ENCODE measurements at regions not wholly inside any gene's neighbourhood (a gene's known extent, or its start where the extent isn't known, plus 50 kb on each side); places are given as distances from the start of the nearest gene placed in this dataset.

DNA sequence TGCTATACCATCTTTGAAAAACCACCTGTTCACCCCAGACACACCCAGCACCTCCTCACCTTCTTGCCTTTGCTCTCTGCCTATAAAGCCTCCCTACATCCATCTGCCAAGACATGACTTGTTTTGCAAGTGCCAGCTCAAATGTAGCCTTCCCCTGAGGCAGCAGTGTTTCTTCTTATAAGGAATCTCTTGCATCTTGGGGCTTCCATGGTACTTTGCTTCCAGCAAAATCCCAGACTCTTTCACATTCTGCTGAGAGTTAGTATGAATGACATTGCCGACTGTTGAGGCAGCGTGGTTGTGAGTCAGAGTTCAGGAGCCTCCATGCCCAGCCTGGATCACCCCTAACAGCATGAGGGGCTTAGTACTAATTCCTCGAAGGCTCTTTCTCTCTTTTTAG is 217.4 kb upstream of the RUNX1 start:
- H2AFZ ChIP-seq: no peak overlapping the region
- H3K27me3 ChIP-seq (replicated peaks; ENCODE audit: insufficient read depth): no peaks in the 10 kb centered on the region
- WGBS, 2 experiments (ENCODE audit: low coverage in 1 of 2, low lambda C conversion rate in 2 of 2, missing lambda C conversion rate in 2 of 2): 84 to 86% methylated on average over 3 of the region's 3 CpGs
- no peak for DNase-seq
- H3F3A ChIP-seq (ENCODE audit: insufficient read depth): peaks cover 12% of the 10 kb centered on the region; the same call in 1 of the 2 replicates
- in situ Hi-C loops (cut with MboI): no loop called here
- no peaks in the 10 kb centered on the region for H4K20me1 ChIP-seq (ENCODE audit: insufficient read depth)
- no peak overlapping the region for H3K4me3 ChIP-seq
- H3K36me3 ChIP-seq (ENCODE audit: low read depth): no peaks in the 10 kb centered on the region
- no peaks in the 10 kb centered on the region for H3K79me2 ChIP-seq (ENCODE audit: insufficient read depth)
- no peak overlapping the region for H3K4me2 ChIP-seq (ENCODE audit: unreplicated experiment)
- H3K4me1 ChIP-seq (ENCODE audit: insufficient read depth): peaks cover 9% of the 10 kb centered on the region
- no peak overlapping the region for H3K9ac ChIP-seq
- no peaks in the 10 kb centered on the region for H3K9me2 ChIP-seq (ENCODE audit: insufficient read depth)
- no peak overlapping the region for H3K27ac ChIP-seq
- no peak for TF ChIP-seq EZH2 (IDR thresholded peaks at IDR 0.05; ENCODE audit: insufficient read depth, poor library complexity, severe bottlenecking)
- no peak for TF ChIP-seq EZH2phosphoT487 (IDR thresholded peaks at IDR 0.05; ENCODE audit: insufficient read depth, low read depth)
- H3K9me3 ChIP-seq (ENCODE audit: low read depth): no peaks in the 10 kb centered on the region

DNA sequence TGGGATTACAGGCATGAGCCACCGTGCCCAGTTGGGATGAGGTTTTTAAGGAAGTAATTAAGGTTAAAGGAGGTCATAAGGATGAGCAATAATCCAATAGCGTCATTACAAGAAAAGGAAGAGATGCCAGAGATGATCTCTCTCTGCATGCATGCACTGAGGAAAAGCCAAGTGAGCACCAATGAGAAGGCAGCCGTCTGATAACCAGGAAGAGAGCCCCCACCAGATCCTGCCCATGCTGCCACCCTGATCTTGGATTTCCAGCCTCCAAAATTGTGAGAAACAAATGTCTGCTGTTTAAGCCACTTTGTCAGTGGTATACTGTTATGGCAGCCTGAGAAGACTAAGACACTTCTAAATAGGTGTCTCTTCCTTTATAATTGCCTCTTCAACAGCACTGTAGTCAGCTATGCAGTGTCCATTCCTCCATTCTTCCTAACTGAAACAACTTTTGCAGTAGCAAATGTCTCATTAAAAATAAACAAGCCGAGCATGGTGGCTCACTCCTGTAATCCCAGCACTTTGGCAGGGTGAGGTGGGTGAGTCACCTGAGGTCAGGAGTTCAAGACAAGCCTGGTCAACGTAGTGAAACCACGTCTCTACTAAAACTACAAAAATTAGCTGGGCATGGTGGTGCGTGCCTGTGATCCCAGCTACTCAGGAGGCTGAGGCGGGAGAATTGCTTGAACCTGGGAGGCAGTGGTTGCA is 216.2 kb upstream of the RUNX1 start:
- H3K4me2 ChIP-seq (ENCODE audit: unreplicated experiment): no peak overlapping the region
- in situ Hi-C loops (cut with MboI): no loop called here

DNA sequence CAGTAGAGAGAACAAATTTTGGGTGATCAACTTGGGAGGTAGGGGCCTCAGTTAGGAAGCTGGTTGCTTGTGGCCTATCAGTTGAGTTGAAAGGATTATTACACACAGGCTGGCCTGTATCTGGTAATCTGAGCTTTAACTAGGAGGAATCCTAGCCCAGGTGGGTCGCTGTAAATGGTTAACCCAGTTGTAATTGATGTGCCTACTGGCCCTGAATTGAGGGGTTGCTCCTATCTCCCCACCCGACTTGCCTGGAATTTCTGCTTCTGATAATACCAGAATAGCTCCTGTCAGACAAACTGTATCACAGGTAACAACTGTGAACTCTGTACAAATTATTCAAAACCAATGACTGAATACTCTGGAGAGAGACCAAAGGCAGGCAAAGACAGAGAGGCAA is 210.4 kb upstream of the RUNX1 start:
- Histone ChIP-seq H3K9me3 (ENCODE audit: low read depth) (no peaks in the 10 kb centered on the region), H2AFZ (no peak overlapping the region), H3K4me1 (ENCODE audit: insufficient read depth) (peaks cover 34% of the 10 kb centered on the region), H3K4me3 (no peak overlapping the region), H3K36me3 (ENCODE audit: low read depth) (no peaks in the 10 kb centered on the region), H3K4me2 (ENCODE audit: unreplicated experiment) (no peak overlapping the region), H3K9me2 (ENCODE audit: insufficient read depth) (no peaks in the 10 kb centered on the region), H3K27ac (no peak overlapping the region), H3K27me3 (replicated peaks; ENCODE audit: insufficient read depth) (no peaks in the 10 kb centered on the region), H3F3A (ENCODE audit: insufficient read depth) (peaks cover 36% of the 10 kb centered on the region), H3K79me2 (ENCODE audit: insufficient read depth) (no peaks in the 10 kb centered on the region), H3K9ac (no peak overlapping the region), H4K20me1 (ENCODE audit: insufficient read depth) (no peaks in the 10 kb centered on the region)
- TF ChIP-seq EZH2phosphoT487 (IDR thresholded peaks at IDR 0.05; ENCODE audit: insufficient read depth, low read depth) (no peak), EZH2 (IDR thresholded peaks at IDR 0.05; ENCODE audit: insufficient read depth, poor library complexity, severe bottlenecking) (no peak)
- 87 to 97% methylated on average over 2 of the region's 2 CpGs for WGBS, 2 experiments (ENCODE audit: low coverage in 1 of 2, low lambda C conversion rate in 2 of 2, missing lambda C conversion rate in 2 of 2)
- DNase-seq: no peak
- in situ Hi-C loops (cut with MboI): no loop called here

More for the DNA sequence above, 216.2 kb upstream of the RUNX1 start:
- H3K9me3 ChIP-seq (ENCODE audit: low read depth): no peaks in the 10 kb centered on the region
- no peaks in the 10 kb centered on the region for H3K36me3 ChIP-seq (ENCODE audit: low read depth)
- peak overlapping the region; percentile 77 for H3K27ac ChIP-seq
- no peaks in the 10 kb centered on the region for H3K27me3 ChIP-seq (replicated peaks; ENCODE audit: insufficient read depth)
- H3K9me2 ChIP-seq (ENCODE audit: insufficient read depth): no peaks in the 10 kb centered on the region
- peak overlapping the region; percentile 61 for H2AFZ ChIP-seq
- peaks cover 12% of the 10 kb centered on the region; the same call in 1 of the 2 replicates for H3F3A ChIP-seq (ENCODE audit: insufficient read depth)
- peaks cover 9% of the 10 kb centered on the region for H3K4me1 ChIP-seq (ENCODE audit: insufficient read depth)
- 23 to 25% methylated on average over 8 of the region's 8 CpGs for WGBS, 2 experiments (ENCODE audit: low coverage in 1 of 2, low lambda C conversion rate in 2 of 2, missing lambda C conversion rate in 2 of 2)
- no peak overlapping the region for H3K4me3 ChIP-seq
- no peaks in the 10 kb centered on the region for H4K20me1 ChIP-seq (ENCODE audit: insufficient read depth)
- TF ChIP-seq EZH2phosphoT487 (IDR thresholded peaks at IDR 0.05; ENCODE audit: insufficient read depth, low read depth) (no peak), EZH2 (IDR thresholded peaks at IDR 0.05; ENCODE audit: insufficient read depth, poor library complexity, severe bottlenecking) (no peak)
- no peaks in the 10 kb centered on the region for H3K79me2 ChIP-seq (ENCODE audit: insufficient read depth)
- DNase-seq: peak; percentile 78
- H3K9ac ChIP-seq: peak overlapping the region; percentile 29; the same call in 1 of the 2 replicates

DNA sequence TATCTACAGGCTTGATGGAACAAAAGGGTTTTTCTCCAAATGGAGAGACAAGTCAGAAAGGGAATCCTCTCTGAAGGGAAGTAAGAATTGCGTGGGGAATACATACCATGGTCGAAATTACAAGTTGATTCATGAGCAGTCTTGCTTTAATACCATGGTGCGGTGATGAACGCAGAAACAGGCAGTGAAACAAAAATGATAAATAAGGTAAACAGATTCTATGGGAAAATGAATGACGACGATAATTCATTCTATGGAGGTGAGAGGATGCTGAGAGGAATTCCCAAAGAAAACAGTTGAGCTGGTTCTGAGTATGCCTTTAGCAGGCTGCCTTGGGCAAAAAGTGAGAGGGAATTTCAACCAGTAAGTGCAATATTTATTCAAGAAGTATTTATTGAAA is 209.4 kb upstream of the RUNX1 start:
- Histone ChIP-seq H3K4me2 (ENCODE audit: unreplicated experiment) (no peak overlapping the region), H2AFZ (no peak overlapping the region), H3K4me3 (no peak overlapping the region), H3K9me3 (ENCODE audit: low read depth) (no peaks in the 10 kb centered on the region), H3K27me3 (replicated peaks; ENCODE audit: insufficient read depth) (no peaks in the 10 kb centered on the region), H3K36me3 (ENCODE audit: low read depth) (no peaks in the 10 kb centered on the region), H4K20me1 (ENCODE audit: insufficient read depth) (no peaks in the 10 kb centered on the region), H3K9me2 (ENCODE audit: insufficient read depth) (no peaks in the 10 kb centered on the region), H3K4me1 (ENCODE audit: insufficient read depth) (peaks cover 44% of the 10 kb centered on the region), H3K27ac (no peak overlapping the region), H3K9ac (no peak overlapping the region), H3F3A (ENCODE audit: insufficient read depth) (peaks cover 44% of the 10 kb centered on the region), H3K79me2 (ENCODE audit: insufficient read depth) (no peaks in the 10 kb centered on the region)
- 96 to 97% methylated on average over 6 of the region's 6 CpGs for WGBS, 2 experiments (ENCODE audit: low coverage in 1 of 2, low lambda C conversion rate in 2 of 2, missing lambda C conversion rate in 2 of 2)
- no peak for DNase-seq
- in situ Hi-C loops (cut with MboI): no loop called here
- TF ChIP-seq EZH2phosphoT487 (IDR thresholded peaks at IDR 0.05; ENCODE audit: insufficient read depth, low read depth) (no peak), EZH2 (IDR thresholded peaks at IDR 0.05; ENCODE audit: insufficient read depth, poor library complexity, severe bottlenecking) (no peak)
